ENCODE measurements at regions not wholly inside any gene's neighbourhood (a gene's known extent, or its start where the extent isn't known, plus 50 kb on each side); places are given as distances from the start of the nearest gene placed in this dataset.

DNA sequence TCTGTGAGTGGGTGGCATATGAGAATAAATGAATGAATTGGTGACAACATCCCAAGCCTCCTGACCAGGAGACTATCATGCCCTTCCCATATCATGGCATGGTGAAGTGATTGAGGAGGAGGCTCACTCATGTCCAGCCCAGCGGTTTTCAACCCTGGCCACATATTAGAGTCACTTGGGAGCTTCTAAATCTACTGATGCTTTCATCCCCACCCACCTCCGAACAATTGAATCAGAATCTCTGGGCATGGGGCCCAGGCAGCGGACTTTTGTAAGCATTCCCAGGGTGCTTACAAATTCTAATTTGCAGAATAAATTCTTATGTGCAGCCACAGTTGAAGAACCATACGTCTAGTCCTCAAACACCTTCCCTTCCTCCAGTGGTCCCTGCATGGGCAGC lies 81.7 kb upstream of the SEC11C start:
- DNase-seq (ENCODE audit: low spot score): peak; percentile 26

DNA sequence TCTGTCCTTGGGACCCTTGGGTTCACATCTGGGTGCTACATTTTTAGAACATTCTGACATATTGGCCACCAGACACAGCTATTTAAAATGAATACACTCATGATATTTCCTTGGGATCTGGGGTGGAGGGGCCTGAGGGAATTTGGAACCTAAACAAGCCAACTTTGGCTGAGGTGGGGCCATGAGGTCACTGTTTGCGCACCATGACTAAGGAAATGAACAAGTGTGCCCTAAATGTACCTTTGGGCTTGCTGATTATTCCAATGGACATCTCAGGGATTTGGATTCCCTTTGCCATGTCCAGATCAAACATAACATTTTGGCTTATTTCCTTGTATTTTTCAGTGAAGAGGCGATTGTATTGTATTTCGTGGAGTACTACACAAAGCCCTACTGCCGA lies 80.5 kb upstream of the SEC11C start:
- DNase-seq (ENCODE audit: low spot score): no peak

DNA sequence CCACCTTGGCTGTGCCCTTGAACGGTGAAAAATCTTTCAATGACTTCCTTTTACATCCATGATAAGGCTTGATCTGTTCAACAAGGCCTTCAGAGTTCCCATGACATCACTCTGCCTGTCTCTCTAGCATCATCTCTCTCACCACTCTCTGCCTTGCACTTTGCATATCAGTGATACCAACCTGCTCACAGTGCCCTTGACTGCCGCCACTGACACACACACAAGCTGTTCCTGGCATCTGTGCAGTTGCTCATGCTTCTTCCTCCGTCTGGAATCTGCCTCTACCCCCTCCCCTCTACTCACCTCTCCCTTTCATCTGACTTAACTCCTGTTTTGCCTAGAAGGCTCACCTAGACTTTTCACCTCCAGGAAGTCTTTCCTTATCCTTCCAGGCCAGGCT lies 79.1 kb upstream of the SEC11C start:
- no peak for DNase-seq (ENCODE audit: low spot score)

DNA sequence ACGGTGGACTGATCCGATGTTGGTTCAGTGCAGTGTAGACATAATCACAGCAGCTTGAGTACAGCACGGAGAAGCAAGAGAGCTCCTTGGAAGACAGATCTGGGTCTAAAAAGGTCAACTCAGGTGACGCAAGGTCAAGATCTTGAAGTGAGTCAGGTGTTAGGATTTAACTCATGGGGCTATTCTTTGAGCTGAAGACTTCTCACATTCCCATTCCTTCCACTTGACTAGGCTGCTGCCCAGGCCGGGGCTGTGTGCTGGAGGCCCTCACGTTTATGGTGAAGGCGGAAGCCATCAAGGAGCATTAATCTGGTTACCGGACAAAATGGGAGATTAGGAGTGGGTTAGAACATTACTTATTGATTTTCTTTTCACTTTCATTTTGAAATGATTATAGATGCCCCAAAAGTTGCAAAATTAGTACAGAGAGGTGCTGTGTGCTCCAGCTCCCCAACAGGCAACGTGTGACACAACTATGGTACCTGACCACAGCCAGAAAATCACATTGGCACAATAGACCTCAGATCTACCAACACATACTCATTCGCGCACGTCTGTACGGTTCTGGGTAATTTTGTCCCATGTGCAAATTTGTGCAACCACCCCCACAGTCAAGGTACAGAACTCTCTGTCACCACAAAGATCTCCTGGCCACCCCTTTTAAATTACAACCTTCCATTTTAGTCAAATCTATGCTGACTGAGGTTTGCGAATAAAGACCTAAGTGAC lies 77.6 kb upstream of the SEC11C start:
- no peak for DNase-seq (ENCODE audit: low spot score)

DNA sequence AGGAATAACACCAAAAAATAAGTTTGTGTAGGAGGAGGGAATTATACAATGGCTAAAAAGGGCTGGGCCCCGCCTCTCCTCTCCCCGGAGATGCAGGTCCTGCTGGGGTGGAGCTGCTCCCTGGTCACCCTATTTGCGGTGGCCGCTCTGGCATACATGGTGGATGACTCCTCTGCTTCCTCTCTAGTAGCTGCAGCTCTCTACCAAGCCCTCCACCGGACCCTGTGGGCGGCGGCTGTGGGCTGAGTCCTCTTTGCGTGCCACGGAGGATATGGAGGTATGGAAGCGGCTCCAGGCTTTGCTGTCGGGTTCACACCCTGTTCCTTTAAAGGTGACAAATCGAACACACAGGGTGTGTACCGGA lies 77.1 kb upstream of the SEC11C start:
- DNase-seq (ENCODE audit: low spot score): no peak

DNA sequence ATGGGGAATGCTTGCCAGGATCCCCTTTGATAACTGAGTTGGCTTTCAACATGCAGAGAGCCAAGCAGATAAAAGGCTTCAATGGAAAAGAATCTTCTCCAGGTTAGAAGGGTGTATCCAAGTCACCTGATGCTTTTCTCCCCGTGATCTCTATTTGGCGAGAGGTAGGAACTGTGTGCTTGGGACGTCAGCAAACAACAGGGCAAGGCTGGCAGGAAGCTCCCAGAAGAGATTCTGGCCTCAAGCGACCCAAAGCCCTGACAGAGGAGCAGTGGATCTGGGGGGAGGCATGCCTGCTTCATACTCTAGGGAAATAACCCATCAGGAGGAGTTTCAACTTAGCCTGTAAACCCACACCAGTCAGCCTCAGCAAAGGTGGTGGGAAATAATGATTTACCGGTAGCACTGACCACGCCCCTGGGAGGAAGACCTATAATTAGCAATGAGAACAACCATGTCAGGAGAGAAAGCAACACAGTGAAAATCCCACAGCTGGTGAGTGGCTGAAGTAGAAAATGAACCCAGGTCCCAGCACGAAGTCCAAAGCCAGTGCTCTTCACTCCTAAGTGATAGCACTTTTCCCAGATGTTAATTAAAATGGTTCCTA lies 76.3 kb upstream of the SEC11C start:
- peak; percentile 45 for DNase-seq (ENCODE audit: low spot score)

DNA sequence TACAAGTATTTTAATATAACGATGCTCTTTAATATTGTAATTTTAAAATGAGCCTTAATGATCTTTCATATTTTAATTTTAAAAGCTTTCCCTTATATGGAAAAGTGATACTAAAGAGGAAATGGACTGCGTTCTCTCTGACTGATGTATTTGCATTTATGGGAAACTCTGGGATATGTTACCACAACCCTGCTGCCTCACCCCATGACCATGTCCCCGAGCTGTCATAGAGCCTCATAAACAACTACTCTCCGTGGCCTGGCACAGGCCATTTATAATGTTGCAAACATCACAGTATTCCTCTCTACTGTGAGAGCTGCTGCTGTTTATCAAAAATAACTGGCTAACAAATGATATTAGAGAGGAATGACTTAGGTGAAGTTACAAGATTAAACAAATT lies 75.8 kb upstream of the SEC11C start:
- DNase-seq (ENCODE audit: low spot score): peak; percentile 62

DNA sequence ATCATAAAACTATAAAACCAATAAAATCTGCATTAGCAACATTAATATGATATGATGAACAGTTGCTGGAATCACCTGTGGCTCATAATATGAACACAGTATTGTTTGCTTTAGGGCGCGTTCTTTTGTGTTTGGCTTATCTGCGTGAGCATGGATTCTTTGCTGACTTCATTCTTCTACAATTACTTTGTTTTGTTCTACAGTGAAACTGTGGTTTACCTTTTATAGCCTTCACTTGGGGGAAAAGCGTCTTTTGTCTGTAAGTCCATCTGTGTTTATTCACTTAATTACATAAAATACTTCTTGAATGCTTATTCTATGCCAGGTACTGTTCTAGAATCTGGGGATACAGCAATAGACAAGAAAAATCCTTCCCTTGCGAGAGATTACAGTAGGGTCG lies 74.0 kb upstream of the SEC11C start:
- DNase-seq (ENCODE audit: low spot score): peak; percentile 68

DNA sequence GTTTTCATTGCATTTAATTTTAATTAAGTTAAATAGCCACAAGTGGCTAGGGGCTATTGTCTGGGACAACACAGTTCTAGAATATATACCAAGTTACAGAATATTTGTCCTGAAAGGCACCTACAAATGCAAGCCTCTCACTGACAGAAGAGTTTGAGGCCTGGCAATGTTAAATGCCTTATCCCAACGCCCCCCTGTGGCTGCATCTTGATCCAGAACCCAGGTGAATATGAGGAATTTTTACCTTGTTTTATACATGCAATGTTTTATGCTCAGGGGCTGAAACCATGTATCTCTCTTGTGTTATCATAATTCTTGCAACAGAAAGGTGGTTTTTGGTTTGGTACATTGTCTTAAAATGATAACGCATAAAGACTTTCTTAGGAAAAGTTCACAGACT lies 71.8 kb upstream of the SEC11C start:
- peak; percentile 42 for DNase-seq (ENCODE audit: low spot score)

DNA sequence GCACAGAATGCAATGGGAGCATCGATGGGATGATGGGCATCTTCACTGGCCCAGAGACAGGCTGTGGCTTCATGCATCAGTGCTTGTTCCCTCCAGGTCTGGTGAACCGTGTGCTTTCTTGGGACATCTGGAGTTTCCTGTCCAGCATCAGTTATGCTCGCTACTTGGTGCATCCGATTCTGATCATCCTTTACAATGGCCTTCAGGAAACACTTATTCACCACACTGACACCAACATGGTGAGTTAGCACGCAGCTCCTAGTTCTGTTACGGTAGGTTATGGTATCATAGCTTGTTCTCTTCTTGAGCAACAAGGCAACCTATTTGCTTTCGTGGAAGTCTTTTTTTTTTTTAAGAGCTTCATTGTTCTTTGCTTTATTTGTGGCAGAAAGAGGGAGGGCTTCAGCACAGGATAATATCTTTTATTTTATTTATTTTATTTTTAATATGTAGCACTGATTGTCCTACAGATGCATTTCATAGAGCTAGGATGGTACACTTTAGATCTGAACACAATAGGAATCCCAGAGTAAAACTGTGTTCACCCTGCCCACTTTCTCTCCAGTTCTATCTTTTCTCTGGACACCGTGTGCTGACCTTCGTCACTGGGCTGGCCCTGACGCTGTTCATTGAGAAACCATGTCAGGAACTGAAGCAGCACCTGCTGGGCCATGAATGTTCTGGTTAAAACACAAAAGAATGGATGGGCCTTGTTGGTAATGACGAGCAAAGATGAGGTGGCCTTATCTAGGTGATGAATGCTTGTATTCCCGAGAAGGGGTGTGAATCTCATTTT lies 71.2 kb upstream of the SEC11C start:
- DNase-seq (ENCODE audit: low spot score): no peak

DNA sequence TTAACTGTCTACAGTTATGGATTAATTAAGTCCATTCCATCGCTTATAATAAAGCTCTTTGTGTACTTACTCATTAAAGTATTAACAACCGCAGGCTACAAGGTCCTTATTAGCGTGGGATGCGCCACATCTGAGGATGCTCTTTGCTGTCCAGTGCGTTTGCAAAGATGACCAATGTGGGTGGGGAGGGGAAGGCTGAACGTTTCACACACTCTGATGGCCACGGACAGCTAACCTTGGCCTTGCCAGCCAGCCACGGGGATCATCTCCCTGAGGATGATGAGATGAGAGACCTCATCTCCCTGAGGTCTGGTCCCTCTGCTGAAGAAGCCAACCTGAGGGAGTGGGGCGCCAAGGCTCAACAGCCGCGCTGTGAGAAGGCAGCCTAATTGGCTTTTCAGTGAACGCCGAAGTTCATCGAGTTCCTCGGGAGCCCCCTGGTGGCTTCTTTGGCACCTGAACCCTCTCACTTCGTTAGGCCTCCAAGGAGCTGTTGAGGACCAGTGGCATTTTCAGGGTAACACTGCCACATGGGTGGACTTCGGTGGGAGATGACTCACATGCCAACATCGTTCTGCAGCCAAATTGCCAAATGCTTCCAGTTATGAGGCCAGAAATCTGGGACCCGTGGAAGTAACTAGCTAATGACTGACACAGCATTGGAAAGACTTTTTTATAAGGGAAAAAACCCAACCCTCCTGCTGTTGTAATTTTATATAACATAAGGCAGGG lies 69.3 kb upstream of the SEC11C start:
- peak; percentile 83 for DNase-seq (ENCODE audit: low spot score)

DNA sequence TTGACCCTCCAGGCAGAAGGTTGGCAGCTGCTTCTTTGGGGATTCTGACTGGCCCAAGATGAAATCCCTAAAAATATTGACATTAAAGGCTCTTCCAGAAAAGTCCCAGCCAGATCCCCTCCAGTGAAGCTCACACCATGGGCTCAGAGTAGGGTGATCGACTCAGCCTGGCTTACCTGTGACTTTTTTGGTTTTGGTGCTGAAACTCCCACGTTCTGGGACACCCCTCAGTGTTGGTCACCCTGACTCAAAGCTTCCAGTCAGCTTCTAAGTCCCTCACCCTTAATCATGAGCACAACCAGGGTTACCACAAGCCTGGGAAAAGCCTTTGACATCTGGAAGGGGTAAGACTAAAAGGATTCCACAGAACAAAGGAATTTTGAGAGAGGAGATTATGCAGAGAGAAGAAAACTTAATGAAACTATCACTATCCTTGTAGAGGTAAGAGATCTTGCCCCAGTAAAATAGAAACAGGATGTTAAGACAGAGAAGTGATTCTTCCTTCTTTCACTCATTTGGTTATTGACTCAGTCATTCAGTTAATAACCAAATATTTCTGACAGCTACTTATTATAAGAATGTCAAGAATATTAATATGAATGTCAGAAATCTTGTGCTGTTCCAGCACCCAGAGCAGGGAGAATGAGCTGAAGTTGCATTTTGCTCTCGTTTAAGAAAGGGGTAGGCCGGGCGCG lies 66.8 kb upstream of the SEC11C start:
- DNase-seq (ENCODE audit: low spot score): no peak

DNA sequence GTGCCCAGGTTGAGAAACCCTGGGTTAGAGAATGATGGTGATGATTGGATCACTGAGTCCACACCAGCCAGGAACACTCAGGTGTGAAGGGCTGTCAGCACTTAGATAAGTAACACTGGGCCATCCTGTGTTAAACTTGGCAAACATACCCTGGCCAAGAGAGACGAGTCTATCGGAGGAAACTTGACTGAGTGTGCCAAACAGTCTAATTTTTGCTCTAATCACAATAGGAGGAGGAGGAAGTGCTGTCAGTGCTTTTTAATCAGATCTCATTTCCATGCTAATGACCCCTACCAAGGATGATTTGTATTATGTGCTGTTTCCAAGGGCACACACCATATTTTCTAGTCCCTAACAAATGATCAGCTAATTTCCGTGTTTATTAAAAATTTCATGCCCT lies 63.8 kb upstream of the SEC11C start:
- no peak for DNase-seq (ENCODE audit: low spot score)

DNA sequence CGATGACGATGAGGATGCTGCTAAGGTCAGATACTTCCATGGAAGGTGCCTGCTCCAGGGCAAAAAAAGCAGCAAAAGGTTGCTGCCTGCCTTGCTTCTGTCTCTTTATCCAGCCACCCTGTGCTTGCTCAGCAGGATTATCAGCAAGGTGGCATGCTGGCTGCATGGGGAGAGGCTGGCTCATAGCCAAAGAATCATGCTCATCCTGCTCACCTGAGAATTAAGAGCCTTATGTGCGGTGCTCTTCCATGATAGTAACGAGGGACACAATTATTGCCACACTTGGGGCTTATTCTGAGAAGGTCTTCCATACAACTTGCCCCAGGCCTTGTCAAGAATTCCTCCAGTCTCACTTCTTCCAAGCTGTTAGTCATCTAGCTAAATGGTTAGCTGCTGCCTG lies 60.4 kb upstream of the SEC11C start:
- no peak for DNase-seq (ENCODE audit: low spot score)

DNA sequence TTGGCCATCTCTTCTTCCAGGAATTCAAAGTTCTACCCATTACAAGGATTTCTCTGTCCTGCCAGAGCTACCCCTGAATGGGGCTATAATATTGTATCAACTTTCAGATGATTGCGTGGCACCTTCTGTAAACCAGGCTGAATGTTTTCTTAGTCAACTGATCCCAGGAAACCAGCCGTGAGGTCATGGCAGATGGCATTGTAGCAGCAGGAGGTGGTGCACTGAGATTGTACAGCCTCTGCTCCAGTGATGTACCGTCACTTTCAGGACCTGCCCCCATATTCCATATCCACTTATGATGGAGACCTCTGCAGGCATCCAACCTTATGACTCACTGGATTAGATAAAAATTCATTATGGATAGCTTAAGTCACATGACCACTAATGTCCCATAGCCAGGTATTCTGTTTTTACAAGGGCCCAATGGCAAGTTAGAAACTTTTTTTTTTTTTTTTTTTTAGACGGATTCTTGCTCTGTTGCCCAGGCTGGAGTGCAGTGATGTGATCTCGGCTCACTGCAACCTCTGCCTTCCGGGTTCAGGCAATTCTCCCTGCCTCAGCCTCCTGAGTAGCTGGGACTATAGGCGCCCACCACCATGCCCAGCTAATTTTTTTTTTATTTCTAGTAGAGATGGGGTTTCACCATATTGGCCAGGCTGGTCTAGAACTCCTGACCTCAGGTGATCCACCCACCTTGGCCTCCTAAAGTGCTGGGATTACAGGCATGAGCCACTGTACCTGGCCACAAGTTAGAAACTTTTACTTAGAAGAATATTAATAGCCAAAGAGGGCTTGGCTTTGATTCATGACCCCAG lies 59.8 kb upstream of the SEC11C start:
- DNase-seq (ENCODE audit: low spot score): peak; percentile 41

DNA sequence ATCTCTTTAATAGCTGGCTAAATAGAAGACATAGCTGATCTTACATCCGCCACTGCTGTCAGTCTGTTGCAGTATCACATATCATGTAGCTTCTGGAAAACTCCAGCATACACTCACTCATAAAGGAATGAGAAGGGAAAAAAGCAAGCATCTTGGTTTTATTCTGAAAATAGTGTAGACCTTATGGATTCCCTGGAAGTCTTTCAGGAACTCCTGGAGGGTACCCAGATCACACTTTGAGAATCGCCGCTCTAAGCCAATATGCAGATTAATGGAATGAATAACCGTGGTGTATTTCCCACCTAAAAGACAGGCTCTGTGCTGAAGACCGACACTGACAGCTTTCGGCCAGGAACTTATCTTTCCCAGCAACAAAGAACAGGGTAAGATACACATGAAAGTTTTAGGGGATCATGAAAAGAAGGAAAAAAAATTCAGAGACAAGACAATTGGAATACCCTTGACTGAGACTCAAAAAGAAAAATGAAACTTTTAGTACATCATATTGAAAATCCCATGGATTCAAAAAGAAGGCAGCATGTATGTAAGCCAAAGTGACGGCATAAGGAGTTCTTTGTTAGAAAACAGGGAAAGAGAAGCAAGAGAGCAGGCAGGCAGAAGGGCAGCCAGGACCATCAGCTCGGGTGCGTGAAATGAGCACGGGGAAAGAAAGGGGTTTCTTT lies 56.4 kb upstream of the SEC11C start:
- DNase-seq (ENCODE audit: low spot score): no peak

DNA sequence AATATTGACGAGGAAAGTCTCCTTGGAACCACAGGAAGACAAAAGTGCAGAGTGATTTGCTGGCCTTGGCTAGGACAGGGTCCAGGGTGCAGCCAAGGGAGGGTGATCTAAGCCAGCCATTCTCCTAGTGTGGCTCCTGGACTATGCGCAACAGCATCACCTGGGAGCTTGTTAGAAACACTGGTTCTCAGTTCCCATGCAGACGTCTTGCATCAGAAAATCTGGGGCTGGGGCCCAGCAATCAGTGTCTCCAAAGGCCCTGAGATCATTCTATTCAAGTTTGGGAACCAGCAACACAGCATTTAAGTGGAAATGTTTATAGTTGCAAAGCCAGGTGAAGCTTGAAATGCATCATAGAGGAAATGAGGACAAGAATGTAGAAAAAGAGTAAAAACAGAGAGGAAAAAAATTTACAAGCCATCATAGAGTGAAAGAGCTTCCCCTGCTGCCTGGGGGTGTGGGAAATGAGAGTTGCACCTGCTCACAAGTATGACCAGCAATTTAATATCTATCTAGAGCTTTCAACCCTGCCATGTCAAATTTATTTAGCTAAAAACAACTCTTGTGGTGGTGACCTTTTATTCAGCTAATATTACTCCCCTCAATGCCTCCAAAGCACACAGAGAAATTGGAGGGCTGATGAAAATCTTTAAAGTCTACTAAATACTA lies 54.4 kb upstream of the SEC11C start:
- DNase-seq (ENCODE audit: low spot score): no peak

DNA sequence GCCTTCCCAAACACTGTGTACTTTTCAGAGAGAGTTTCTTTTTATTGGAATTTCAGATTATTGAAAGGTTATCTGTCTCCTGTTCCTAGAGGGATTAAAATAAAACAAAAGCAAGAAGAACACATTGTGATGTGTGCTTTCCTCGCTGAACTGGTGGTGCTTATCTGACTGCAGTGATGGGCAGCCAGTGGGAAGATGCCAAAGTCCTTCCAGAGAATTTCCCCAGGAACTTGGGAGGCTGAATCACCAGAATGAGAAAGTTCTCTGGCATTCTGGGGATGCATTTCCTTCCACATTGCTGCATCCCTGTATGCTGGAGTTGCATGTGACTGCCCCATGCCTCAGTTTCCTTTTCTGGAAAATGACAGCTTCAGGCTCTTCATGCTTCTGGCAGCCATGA lies 53.9 kb upstream of the SEC11C start:
- no peak for DNase-seq (ENCODE audit: low spot score)

DNA sequence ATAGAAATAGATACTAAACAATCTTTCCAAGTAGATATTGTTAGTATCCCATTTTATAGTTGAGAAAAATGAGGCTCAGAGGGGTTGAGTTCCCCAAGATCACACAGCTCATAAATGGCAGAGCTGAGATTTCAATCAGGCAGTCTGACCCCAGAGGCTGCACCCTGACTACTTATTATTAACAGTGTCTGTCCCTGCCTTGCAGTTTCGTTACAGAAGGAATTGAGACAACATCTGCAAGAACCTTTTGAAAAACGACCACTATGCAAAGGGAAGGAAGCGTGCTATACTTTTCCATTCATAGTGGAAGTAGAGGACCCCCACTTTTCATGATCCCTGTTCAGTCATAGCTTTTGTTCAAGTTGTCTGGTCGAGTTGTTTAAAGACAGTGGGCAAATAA lies 53.2 kb upstream of the SEC11C start:
- no peak for DNase-seq (ENCODE audit: low spot score)

DNA sequence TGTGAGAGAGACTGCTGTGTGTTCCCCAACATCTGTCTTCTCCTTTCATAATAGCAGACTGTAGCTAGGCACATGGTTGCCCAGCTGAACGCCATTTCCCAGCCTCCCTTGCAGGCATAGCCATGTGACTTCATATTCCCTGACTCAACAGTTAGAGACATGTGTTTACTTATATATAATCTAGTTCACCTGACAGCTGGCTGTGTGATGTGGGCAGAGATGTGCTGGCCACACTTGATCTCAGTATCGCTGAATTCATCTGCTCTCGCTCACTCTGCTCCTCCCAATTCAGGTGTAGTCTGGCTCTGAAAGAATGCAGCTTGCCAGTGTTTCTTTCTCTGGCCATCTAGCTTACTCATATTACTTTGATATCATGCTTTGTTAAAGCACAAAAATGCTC lies 52.3 kb upstream of the SEC11C start:
- DNase-seq (ENCODE audit: low spot score): no peak
